GM20000 (cell line): ENCODE measurements at regions not wholly inside any gene's neighbourhood (a gene's known extent, or its start where the extent isn't known, plus 50 kb on each side); places are given as distances from the start of the nearest gene placed in this dataset.

Source experiments
- DNase-seq: peaks from one replicate; pipeline ENCODE4 v3.0.0; 2012; ENCODE audit warnings: low spot score
- CTCF ChIP-seq: IDR thresholded peaks from 2 replicates; pipeline ENCODE4 v1.5.1; 2012; ENCODE audit warnings: mild to moderate bottlenecking, control low read depth; ENCODE audit errors: extremely low read depth, missing control alignments

GRCh38 chr1:199700551-199700950 lies 327.0 kb upstream of the NR5A2 start:
- TF ChIP-seq CTCF = no peak
- no peak for DNase-seq

- TF ChIP-seq CTCF = no peak
- DNase-seq = no peak
These were observed 325.8 kb upstream of the NR5A2 start for GRCh38 chr1:199701726-199702125.

- no peak for TF ChIP-seq CTCF
- DNase-seq = no peak
These were observed 323.3 kb upstream of the NR5A2 start for GRCh38 chr1:199704231-199704630.

GRCh38 chr1:199705825-199706224 lies 321.7 kb upstream of the NR5A2 start:
- TF ChIP-seq CTCF = no peak

GRCh38 chr1:199706826-199707606 lies 320.5 kb upstream of the NR5A2 start:
- no peak for TF ChIP-seq CTCF
- DNase-seq = no peak

More at GRCh38 chr1:199705825-199706224, 321.7 kb upstream of the NR5A2 start:
- DNase-seq = no peak

GRCh38 chr1:199710974-199711373 lies 316.5 kb upstream of the NR5A2 start:
- DNase-seq = no peak
- TF ChIP-seq CTCF = no peak

- no peak for DNase-seq
- no peak for TF ChIP-seq CTCF
These were observed 310.8 kb upstream of the NR5A2 start for GRCh38 chr1:199716729-199717128.
